Panc1 (cell line): ENCODE measurements at regions not wholly inside any gene's neighbourhood (a gene's known extent, or its start where the extent isn't known, plus 50 kb on each side); places are given as distances from the start of the nearest gene placed in this dataset.

Experiments
- ATAC-seq: fragments of 200-7000 bp; cut with Tn5 transposase; 2 replicates; pipeline ENCODE4 v1.9.1; 2020; ENCODE audit warnings: mild to moderate bottlenecking, moderate library complexity
- BruUV-seq: library from RNA; stranded (reverse); fragments of 400-500 nt; replicated peaks from 2 replicates; lab custom pipeline; 2021; lab: Mats Ljungman, UMichigan
- CTCF ChIA-PET: fragments of 300-600 bp; sonication (Branson Sonifier 250); formaldehyde crosslinking; loops from one replicate; lab custom pipeline; 2022; ENCODE audit warnings: antibody characterized with exemption; lab: Charles Lee
- POLR2A ChIA-PET: fragments of 300-600 bp; sonication (Branson Sonifier 250); formaldehyde crosslinking; loops from one replicate; lab custom pipeline; 2022; ENCODE audit warnings: antibody characterized with exemption; lab: Charles Lee
- DNase-seq: peaks from one replicate; pipeline ENCODE4 v3.0.0-alpha.2; 2010; ENCODE audit warnings: low read depth, low spot score
- H3K27ac ChIP-seq: 2 replicates; pipeline ENCODE4 v1.5.1; 2011; ENCODE audit warnings: mild to moderate bottlenecking, low read length, inconsistent platforms
- H3K27me3 ChIP-seq: fragments of 200-500 bp; sonication (Bioruptor generic); 2 replicates; pipeline ENCODE4 v1.6.0; 2014; ENCODE audit warnings: low read length, inconsistent platforms; ENCODE audit not compliant: control insufficient read depth, insufficient read depth
- H3K36me3 ChIP-seq: fragments of 200-500 bp; sonication (Bioruptor generic); 2 replicates; pipeline ENCODE4 v1.5.1; 2014; ENCODE audit warnings: inconsistent platforms, mild to moderate bottlenecking, low read length, moderate library complexity; ENCODE audit not compliant: control insufficient read depth, insufficient read depth
- H3K4me1 ChIP-seq: 2 replicates; pipeline ENCODE4 v1.5.1; 2011; ENCODE audit warnings: inconsistent platforms, mild to moderate bottlenecking, low read length, moderate library complexity; ENCODE audit not compliant: control insufficient read depth, insufficient read depth
- H3K4me3 ChIP-seq, 2 experiments: 2 replicates each; pipeline ENCODE4 v1.5.1; 2011 to 2012; ENCODE audit warnings: low read depth in 2 of 2, low read length in 2 of 2, mild to moderate bottlenecking in 2 of 2, inconsistent platforms in 1 of 2, moderate library complexity in 1 of 2
- H3K9me3 ChIP-seq: fragments of 200-500 bp; sonication (Bioruptor generic); 2 replicates; pipeline ENCODE4 v1.5.1; 2014; ENCODE audit warnings: low read depth, mild to moderate bottlenecking, inconsistent platforms, low read length, moderate library complexity; ENCODE audit not compliant: control insufficient read depth, insufficient read depth
- CTCF ChIP-seq: fragments of 450-650 bp; IDR thresholded peaks from 2 replicates; pipeline ENCODE4 v1.5.1; 2017; ENCODE audit warnings: mild to moderate bottlenecking
- POLR2AphosphoS5 ChIP-seq: IDR thresholded peaks from 2 replicates; pipeline ENCODE4 v1.6.1; 2012; ENCODE audit warnings: mild to moderate bottlenecking, low read depth, low read length, moderate library complexity
- REST ChIP-seq, 2 experiments: IDR thresholded peaks; 2 replicates each; pipeline ENCODE4 v1.6.1; 2011 to 2012; ENCODE audit warnings: low read depth in 2 of 2, control low read depth in 1 of 2, low read length in 1 of 2, mild to moderate bottlenecking in 1 of 2, moderate library complexity in 1 of 2; ENCODE audit not compliant: insufficient read depth in 1 of 2
- SIN3A ChIP-seq: IDR thresholded peaks from 2 replicates; pipeline ENCODE4 v1.6.1; 2012; ENCODE audit warnings: low read depth, mild to moderate bottlenecking, low read length, moderate library complexity, borderline replicate concordance; ENCODE audit not compliant: insufficient read depth
- TCF7L2 ChIP-seq: IDR thresholded peaks from 2 replicates; pipeline ENCODE4 v1.6.1; 2011; ENCODE audit warnings: mild to moderate bottlenecking, low read depth, low read length, inconsistent platforms
- in situ Hi-C: cut with HindIII; loops from 2 replicates; pipeline ENCODE4 v1.10.0; 2016; ENCODE audit warnings: low sequenced_read_pairs, low pct_unique_long_range_greater_than_20kb
- intact Hi-C: fragments of 100-400 bp; cut with micrococcal nuclease; formaldehyde crosslinking; loops from one replicate; pipeline ENCODE4 v1.10.0; 2022; ENCODE audit not compliant: unreplicated experiment

GRCh38 chr19:30071871-30072270 lies 129.8 kb downstream of the URI1 start:
- no TSS peak for BruUV-seq
- DNase-seq (no peak), ATAC-seq (no peak)
- Histone ChIP-seq H3K4me1 (no peaks in the 10 kb centered on the region), H3K9me3 (no peaks in the 10 kb centered on the region), H3K27ac (no peak overlapping the region), H3K4me3 (no peak overlapping the region), H3K27me3 (peaks cover 9% of the 10 kb centered on the region), H3K36me3 (no peaks in the 10 kb centered on the region)
- TF ChIP-seq POLR2AphosphoS5 (no peak), TCF7L2 (no peak), SIN3A (no peak), REST (IDR thresholded peaks at IDR 0.05; ENCODE audit: insufficient read depth in 1 of 2, low read depth in 2 of 2, low read length in 1 of 2) (no peak), CTCF (no peak)
- in situ Hi-C loops, result no loop called here
- ChIA-PET CTCF (interaction anchor here (0.7 kb wide), 1 partner anchor 228 kb away, joined by 4 read pairs; no protein-coding TSS in a partner anchor), POLR2A (no interaction called here)
- intact Hi-C loops, result no loop called here

GRCh38 chr19:30073152-30074000 lies 131.3 kb downstream of the URI1 start:
- BruUV-seq, result no TSS peak
- ATAC-seq (peak; percentile 48; the same call in 1 of the 2 replicates), DNase-seq (no peak)
- ChIA-PET CTCF (no interaction called here), POLR2A (no interaction called here)
- Histone ChIP-seq H3K27ac (no peak overlapping the region), H3K27me3 (peaks cover 9% of the 10 kb centered on the region), H3K36me3 (no peaks in the 10 kb centered on the region), H3K9me3 (no peaks in the 10 kb centered on the region), H3K4me1 (no peaks in the 10 kb centered on the region), H3K4me3 (no peak overlapping the region)
- in situ Hi-C loops, result no loop called here
- no peak for TF ChIP-seq SIN3A
- TF ChIP-seq POLR2AphosphoS5, result no peak
- TF ChIP-seq TCF7L2, result no peak
- no peak for TF ChIP-seq CTCF
- TF ChIP-seq REST (IDR thresholded peaks at IDR 0.05; ENCODE audit: insufficient read depth in 1 of 2, low read depth in 2 of 2, low read length in 1 of 2), result no peak
- intact Hi-C loops, result no loop called here
